ENCODE measurements at regions not wholly inside any gene's neighbourhood (a gene's known extent, or its start where the extent isn't known, plus 50 kb on each side); places are given as distances from the start of the nearest gene placed in this dataset.
"Not testable (repeated sequence)": the region's sequence is repeated elsewhere in the genome, so short reads cannot be mapped to it uniquely, and the experiment has no call there.

DNA sequence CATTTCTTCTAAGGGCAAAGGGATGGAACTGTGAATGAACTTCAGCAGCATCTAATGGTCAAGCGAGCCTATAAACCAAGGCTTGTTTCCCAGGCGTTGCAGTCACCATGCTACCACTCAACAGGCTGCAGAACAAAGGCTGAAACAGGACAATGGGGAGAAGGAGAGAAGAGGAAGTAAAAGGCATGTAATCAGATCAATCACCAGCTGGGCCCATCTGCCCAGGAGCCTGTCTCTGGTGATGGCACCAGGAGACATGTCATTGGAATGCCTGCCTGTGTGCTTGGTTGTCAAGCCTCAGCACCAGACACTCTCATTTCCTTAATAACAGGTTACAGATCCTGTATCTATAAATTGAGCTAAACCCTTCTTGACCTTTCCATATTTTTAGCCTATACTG, 81.7 kb upstream of the UMPS start:
- no peak overlapping the region for H3K4me3 ChIP-seq (ENCODE audit: insufficient read depth, low read length)
- no peak overlapping the region for H3K4me2 ChIP-seq (ENCODE audit: insufficient read depth, low read length)
- no peaks in the 10 kb centered on the region for H3K9me3 ChIP-seq (ENCODE audit: low read depth, low read length)
- H3K27ac ChIP-seq (ENCODE audit: low read depth, low read length), result no peak overlapping the region
- no peaks in the 10 kb centered on the region for H4K20me1 ChIP-seq (ENCODE audit: insufficient read depth, low read length)
- H3K4me1 ChIP-seq (ENCODE audit: insufficient read depth, low read length), result no peaks in the 10 kb centered on the region
- H3K79me2 ChIP-seq (ENCODE audit: insufficient read depth, low read length), result no peaks in the 10 kb centered on the region
- H3K27me3 ChIP-seq (ENCODE audit: insufficient read depth, low read length), result peaks cover 13% of the 10 kb centered on the region
- H2AFZ ChIP-seq (ENCODE audit: low read length), result no peak overlapping the region
- TF ChIP-seq CTCF (IDR thresholded peaks at IDR 0.05; ENCODE audit: extremely low read depth, low read depth, low read length), result no peak
- no peak for DNase-seq (ENCODE audit: insufficient read length, low spot score, missing footprints)
- H3K36me3 ChIP-seq (ENCODE audit: insufficient read depth, low read length), result no peaks in the 10 kb centered on the region

- Histone ChIP-seq H3K36me3 (ENCODE audit: insufficient read depth, low read length) (no peaks in the 10 kb centered on the region), H3K4me3 (ENCODE audit: insufficient read depth, low read length) (no peak overlapping the region), H3K4me1 (ENCODE audit: insufficient read depth, low read length) (no peaks in the 10 kb centered on the region), H3K79me2 (ENCODE audit: insufficient read depth, low read length) (no peaks in the 10 kb centered on the region), H3K4me2 (ENCODE audit: insufficient read depth, low read length) (no peak overlapping the region), H3K27me3 (ENCODE audit: insufficient read depth, low read length) (peaks cover 22% of the 10 kb centered on the region), H3K27ac (ENCODE audit: low read depth, low read length) (no peak overlapping the region), H3K9me3 (ENCODE audit: low read depth, low read length) (no peaks in the 10 kb centered on the region), H4K20me1 (ENCODE audit: insufficient read depth, low read length) (no peaks in the 10 kb centered on the region), H2AFZ (ENCODE audit: low read length) (no peak overlapping the region)
- no peak for TF ChIP-seq CTCF (IDR thresholded peaks at IDR 0.05; ENCODE audit: extremely low read depth, low read depth, low read length)
- no peak for DNase-seq (ENCODE audit: insufficient read length, low spot score, missing footprints)
Observed at GRCh38 chr3:124650798-124651197, 79.5 kb upstream of the UMPS start.

- not testable (repeated sequence) for H3K4me3 ChIP-seq (ENCODE audit: insufficient read depth, low read length); H3K4me1 ChIP-seq (ENCODE audit: insufficient read depth, low read length); H2AFZ ChIP-seq (ENCODE audit: low read length); H3K9me3 ChIP-seq (ENCODE audit: low read depth, low read length); H3K36me3 ChIP-seq (ENCODE audit: insufficient read depth, low read length); H3K4me2 ChIP-seq (ENCODE audit: insufficient read depth, low read length); DNase-seq (ENCODE audit: insufficient read length, low spot score, missing footprints); H4K20me1 ChIP-seq (ENCODE audit: insufficient read depth, low read length); H3K27ac ChIP-seq (ENCODE audit: low read depth, low read length); H3K79me2 ChIP-seq (ENCODE audit: insufficient read depth, low read length)
- peaks cover 22% of the 10 kb centered on the region for H3K27me3 ChIP-seq (ENCODE audit: insufficient read depth, low read length)
Observed at GRCh38 chr3:124651416-124651815, 78.8 kb upstream of the UMPS start.

DNA sequence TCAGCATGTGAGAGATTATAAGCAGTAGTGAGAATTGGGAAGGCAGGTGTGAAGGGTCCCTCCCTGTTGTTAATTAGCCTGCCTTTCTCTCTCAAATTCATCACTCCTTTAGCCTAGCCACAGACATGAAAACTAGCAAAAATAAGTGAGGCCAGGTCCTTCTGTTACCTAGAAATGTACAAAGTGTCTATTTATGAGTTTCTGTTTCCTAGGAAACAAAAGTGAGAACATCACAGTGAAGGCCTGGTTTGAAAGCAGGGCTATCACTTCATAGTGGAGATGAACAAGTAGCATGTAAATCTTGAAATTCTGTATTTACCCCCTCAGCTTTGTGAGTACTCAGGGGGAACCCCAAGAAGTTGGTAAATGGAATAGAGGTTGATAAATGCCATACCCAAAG, 78.2 kb upstream of the UMPS start:
- no peak for TF ChIP-seq CTCF (IDR thresholded peaks at IDR 0.05; ENCODE audit: extremely low read depth, low read depth, low read length)
- no peak overlapping the region for H3K4me3 ChIP-seq (ENCODE audit: insufficient read depth, low read length)
- no peak overlapping the region for H2AFZ ChIP-seq (ENCODE audit: low read length)
- H3K4me2 ChIP-seq (ENCODE audit: insufficient read depth, low read length), result no peak overlapping the region
- no peak for DNase-seq (ENCODE audit: insufficient read length, low spot score, missing footprints)
- H3K4me1 ChIP-seq (ENCODE audit: insufficient read depth, low read length), result no peaks in the 10 kb centered on the region
- H3K36me3 ChIP-seq (ENCODE audit: insufficient read depth, low read length), result no peaks in the 10 kb centered on the region
- H4K20me1 ChIP-seq (ENCODE audit: insufficient read depth, low read length), result no peaks in the 10 kb centered on the region
- H3K27me3 ChIP-seq (ENCODE audit: insufficient read depth, low read length), result peaks cover 22% of the 10 kb centered on the region
- H3K9me3 ChIP-seq (ENCODE audit: low read depth, low read length), result no peaks in the 10 kb centered on the region
- H3K27ac ChIP-seq (ENCODE audit: low read depth, low read length), result no peak overlapping the region
- H3K79me2 ChIP-seq (ENCODE audit: insufficient read depth, low read length), result no peaks in the 10 kb centered on the region
